ENCODE measurements at regions not wholly inside any gene's neighbourhood (a gene's known extent, or its start where the extent isn't known, plus 50 kb on each side); places are given as distances from the start of the nearest gene placed in this dataset.

- in situ Hi-C loops (cut with MboI; ENCODE audit: low sequenced_read_pairs), result loop anchor here (25.0 kb wide), 1 partner anchor 531 kb away; no protein-coding TSS in a partner anchor
Observed at GRCh38 chr17:73968680-73969079, 234.8 kb upstream of the RPL38 start.

- in situ Hi-C loops (cut with MboI; ENCODE audit: low sequenced_read_pairs), result loop anchor here (25.0 kb wide), 1 partner anchor 533 kb away; no protein-coding TSS in a partner anchor
Observed at GRCh38 chr17:73969956-73970355, 233.5 kb upstream of the RPL38 start.

GRCh38 chr17:73971127-73971526 is 232.4 kb upstream of the RPL38 start:
- in situ Hi-C loops (cut with MboI; ENCODE audit: low sequenced_read_pairs), result loop anchor here (25.0 kb wide), 1 partner anchor 534 kb away; no protein-coding TSS in a partner anchor

- in situ Hi-C loops (cut with MboI; ENCODE audit: low sequenced_read_pairs), result loop anchor here (25.0 kb wide), 1 partner anchor 535 kb away; no protein-coding TSS in a partner anchor
Observed at GRCh38 chr17:73972056-73972455, 231.4 kb upstream of the RPL38 start.

GRCh38 chr17:73972901-73973300 is 230.6 kb upstream of the RPL38 start:
- in situ Hi-C loops (cut with MboI; ENCODE audit: low sequenced_read_pairs), result loop anchor here (25.0 kb wide), 1 partner anchor 536 kb away; no protein-coding TSS in a partner anchor

GRCh38 chr17:73973586-73974409 is 229.7 kb upstream of the RPL38 start:
- in situ Hi-C loops (cut with MboI; ENCODE audit: low sequenced_read_pairs), result loop anchor here (25.0 kb wide), 1 partner anchor 536 kb away; no protein-coding TSS in a partner anchor

GRCh38 chr17:73974536-73974935 is 228.9 kb upstream of the RPL38 start:
- in situ Hi-C loops (cut with MboI; ENCODE audit: low sequenced_read_pairs), result loop anchor here (25.0 kb wide), 1 partner anchor 537 kb away; no protein-coding TSS in a partner anchor

- in situ Hi-C loops (cut with MboI; ENCODE audit: low sequenced_read_pairs), result no loop called here
Observed at GRCh38 chr17:73976147-73976546, 227.3 kb upstream of the RPL38 start.

- in situ Hi-C loops (cut with MboI; ENCODE audit: low sequenced_read_pairs), result no loop called here
Observed at GRCh38 chr17:73976676-73977521, 226.6 kb upstream of the RPL38 start.

GRCh38 chr17:73980517-73980916 is 223.0 kb upstream of the RPL38 start:
- in situ Hi-C loops (cut with MboI; ENCODE audit: low sequenced_read_pairs), result no loop called here

GRCh38 chr17:73982871-73983270 is 220.6 kb upstream of the RPL38 start:
- in situ Hi-C loops (cut with MboI; ENCODE audit: low sequenced_read_pairs), result no loop called here

GRCh38 chr17:73983621-73984400 is 219.7 kb upstream of the RPL38 start:
- in situ Hi-C loops (cut with MboI; ENCODE audit: low sequenced_read_pairs), result no loop called here

- in situ Hi-C loops (cut with MboI; ENCODE audit: low sequenced_read_pairs), result no loop called here
Observed at GRCh38 chr17:73984941-73985340, 218.5 kb upstream of the RPL38 start.

GRCh38 chr17:73985466-73986015 is 217.9 kb upstream of the RPL38 start:
- in situ Hi-C loops (cut with MboI; ENCODE audit: low sequenced_read_pairs), result no loop called here

GRCh38 chr17:73986641-73987177 is 216.8 kb upstream of the RPL38 start:
- in situ Hi-C loops (cut with MboI; ENCODE audit: low sequenced_read_pairs), result no loop called here

GRCh38 chr17:73987395-73987794 is 216.1 kb upstream of the RPL38 start:
- in situ Hi-C loops (cut with MboI; ENCODE audit: low sequenced_read_pairs), result no loop called here

GRCh38 chr17:73987845-73988509 is 215.5 kb upstream of the RPL38 start:
- in situ Hi-C loops (cut with MboI; ENCODE audit: low sequenced_read_pairs), result no loop called here

- in situ Hi-C loops (cut with MboI; ENCODE audit: low sequenced_read_pairs), result no loop called here
Observed at GRCh38 chr17:73989671-73990070, 213.8 kb upstream of the RPL38 start.

- in situ Hi-C loops (cut with MboI; ENCODE audit: low sequenced_read_pairs), result no loop called here
Observed at GRCh38 chr17:73990290-73990689, 213.2 kb upstream of the RPL38 start.

- in situ Hi-C loops (cut with MboI; ENCODE audit: low sequenced_read_pairs), result no loop called here
Observed at GRCh38 chr17:73991260-73991659, 212.2 kb upstream of the RPL38 start.

All from HL-60/S4 (cell line).